NOMO-1 treated with dmso at 0.1 percent for 144 hours (cell line): ENCODE measurements at regions not wholly inside any gene's neighbourhood (a gene's known extent, or its start where the extent isn't known, plus 50 kb on each side); places are given as distances from the start of the nearest gene placed in this dataset.

Source experiments
- DNase-seq: peaks from one replicate; lab custom pipeline; 2025; ENCODE audit not compliant: unreplicated experiment; lab: John Stamatoyannopoulos, UW

- DNase-seq, result no peak
Measured at GRCh38 chr15:93830221-93831080, 400.9 kb upstream of the MCTP2 start.

GRCh38 chr15:93829115-93829870, 402.1 kb upstream of the MCTP2 start:
- DNase-seq, result no peak

- DNase-seq, result no peak
Measured at GRCh38 chr15:93826790-93827189, 404.6 kb upstream of the MCTP2 start.

GRCh38 chr15:93826293-93826692, 405.1 kb upstream of the MCTP2 start:
- no peak for DNase-seq

GRCh38 chr15:93825682-93826081, 405.7 kb upstream of the MCTP2 start:
- DNase-seq, result no peak

- no peak for DNase-seq
Measured at GRCh38 chr15:93823971-93824913, 407.1 kb upstream of the MCTP2 start.

- DNase-seq, result no peak
Measured at GRCh38 chr15:93820566-93820965, 410.8 kb upstream of the MCTP2 start.

GRCh38 chr15:93819826-93820225, 411.5 kb upstream of the MCTP2 start:
- no peak for DNase-seq

GRCh38 chr15:93816815-93817214, 414.5 kb upstream of the MCTP2 start:
- no peak for DNase-seq

- no peak for DNase-seq
Measured at GRCh38 chr15:93811305-93811704, 420.1 kb upstream of the MCTP2 start.

GRCh38 chr15:93809516-93809915, 421.8 kb upstream of the MCTP2 start:
- no peak for DNase-seq

- no peak for DNase-seq
Measured at GRCh38 chr15:93803421-93804152, 427.8 kb upstream of the MCTP2 start.

- DNase-seq, result no peak
Measured at GRCh38 chr15:93801206-93801605, 430.2 kb upstream of the MCTP2 start.

- DNase-seq, result peak; percentile 3
Measured at GRCh38 chr15:93800805-93801204, 430.6 kb upstream of the MCTP2 start.

GRCh38 chr15:93789441-93789840, 441.9 kb upstream of the MCTP2 start:
- DNase-seq, result no peak

- DNase-seq, result no peak
Measured at GRCh38 chr15:93780073-93780472, 451.3 kb upstream of the MCTP2 start.

GRCh38 chr15:93779341-93779740, 452.0 kb upstream of the MCTP2 start:
- no peak for DNase-seq

GRCh38 chr15:93771196-93772030, 459.9 kb upstream of the MCTP2 start:
- no peak for DNase-seq

GRCh38 chr15:93770788-93771187, 460.6 kb upstream of the MCTP2 start:
- DNase-seq, result no peak

GRCh38 chr15:93762036-93762435, 469.3 kb upstream of the MCTP2 start:
- DNase-seq, result no peak
